Stimulated activated CD4-positive, alpha-beta T cell treated with anti-CD3 and anti-CD28 coated beads, Interleukin-15, amount 100 ng/mL, for 24 hours (primary cell): ENCODE measurements at regions not wholly inside any gene's neighbourhood (a gene's known extent, or its start where the extent isn't known, plus 50 kb on each side); places are given as distances from the start of the nearest gene placed in this dataset.
"Not testable (repeated sequence)": the region's sequence is repeated elsewhere in the genome, so short reads cannot be mapped to it uniquely, and the experiment has no call there.

Experiments
- DNase-seq: peaks from one replicate; pipeline ENCODE4 v3.0.0-alpha.2; 2020

- no peak for DNase-seq
Measured at GRCh38 chr6:156262014-156262413, 515.2 kb upstream of the ARID1B start.

GRCh38 chr6:156260815-156261214 lies 516.4 kb upstream of the ARID1B start:
- no peak for DNase-seq

GRCh38 chr6:156258981-156259380 lies 518.2 kb upstream of the ARID1B start:
- no peak for DNase-seq

- peak; percentile 38 for DNase-seq
Measured at GRCh38 chr6:156256161-156256560, 521.0 kb upstream of the ARID1B start.

GRCh38 chr6:156254240-156254639 lies 522.9 kb upstream of the ARID1B start:
- no peak for DNase-seq

- DNase-seq = peak; percentile 59
Measured at GRCh38 chr6:156250593-156250992, 526.6 kb upstream of the ARID1B start.

- DNase-seq = no peak
Measured at GRCh38 chr6:156242206-156242605, 535.0 kb upstream of the ARID1B start.

- DNase-seq = no peak
Measured at GRCh38 chr6:156231026-156231765, 546.0 kb upstream of the ARID1B start.

GRCh38 chr6:156219973-156220372 lies 557.2 kb upstream of the ARID1B start:
- no peak for DNase-seq

GRCh38 chr6:156205678-156206077 lies 571.5 kb upstream of the ARID1B start:
- no peak for DNase-seq

- DNase-seq = no peak
Measured at GRCh38 chr6:156199182-156199581, 578.0 kb upstream of the ARID1B start.

GRCh38 chr6:156197513-156197912 lies 579.7 kb upstream of the ARID1B start:
- DNase-seq = no peak

- no peak for DNase-seq
Measured at GRCh38 chr6:156194981-156195380, 582.2 kb upstream of the ARID1B start.

- no peak for DNase-seq
Measured at GRCh38 chr6:156193381-156193780, 583.8 kb upstream of the ARID1B start.

GRCh38 chr6:156191895-156192294 lies 585.3 kb upstream of the ARID1B start:
- DNase-seq = no peak

GRCh38 chr6:156191390-156191789 lies 585.8 kb upstream of the ARID1B start:
- not testable (repeated sequence) for DNase-seq

- DNase-seq = no peak
Measured at GRCh38 chr6:156190270-156190669, 586.9 kb upstream of the ARID1B start.

- no peak for DNase-seq
Measured at GRCh38 chr6:156189714-156190113, 587.5 kb upstream of the ARID1B start.

- DNase-seq = no peak
Measured at GRCh38 chr6:156189195-156189594, 588.0 kb upstream of the ARID1B start.

- DNase-seq = no peak
Measured at GRCh38 chr6:156185113-156185512, 592.1 kb upstream of the ARID1B start.

- DNase-seq = no peak
Measured at GRCh38 chr6:156183678-156184077, 593.5 kb upstream of the ARID1B start.

GRCh38 chr6:156182356-156182755 lies 594.8 kb upstream of the ARID1B start:
- no peak for DNase-seq

- DNase-seq = no peak
Measured at GRCh38 chr6:156181506-156181905, 595.7 kb upstream of the ARID1B start.

- DNase-seq = no peak
Measured at GRCh38 chr6:156175971-156176421, 601.2 kb upstream of the ARID1B start.

- no peak for DNase-seq
Measured at GRCh38 chr6:156175433-156175832, 601.7 kb upstream of the ARID1B start.
